WTC11 (cell line): ENCODE measurements at regions not wholly inside any gene's neighbourhood (a gene's known extent, or its start where the extent isn't known, plus 50 kb on each side); places are given as distances from the start of the nearest gene placed in this dataset.

ENCODE experiments used
- CBFB ChIP-seq: sonication (generic); formaldehyde crosslinking; IDR thresholded peaks from 2 replicates; pipeline ENCODE4 v1.8.1; 2022; ENCODE audit warnings: mild to moderate bottlenecking, low read depth, missing genetic modification reagents
- CTCF ChIP-seq: fragments of 200-600 bp; IDR thresholded peaks from 2 replicates; pipeline ENCODE4 v1.8.0; 2022; ENCODE audit warnings: antibody characterized with exemption
- E2F1 ChIP-seq: sonication (generic); formaldehyde crosslinking; IDR thresholded peaks from 2 replicates; pipeline ENCODE4 v1.8.0; 2022; ENCODE audit warnings: mild to moderate bottlenecking, missing genetic modification reagents
- ESRRA ChIP-seq: sonication (generic); formaldehyde crosslinking; IDR thresholded peaks from 2 replicates; pipeline ENCODE4 v1.8.1; 2022; ENCODE audit warnings: mild to moderate bottlenecking, missing genetic modification reagents, borderline replicate concordance
- IRF1 ChIP-seq: sonication (generic); formaldehyde crosslinking; IDR thresholded peaks from 2 replicates; pipeline ENCODE4 v1.8.0; 2023; ENCODE audit warnings: missing genetic modification reagents
- MAX ChIP-seq: sonication (generic); formaldehyde crosslinking; IDR thresholded peaks from 2 replicates; pipeline ENCODE4 v1.8.0; 2022; ENCODE audit warnings: mild to moderate bottlenecking, missing genetic modification reagents
- STAT6 ChIP-seq: sonication (generic); formaldehyde crosslinking; conservative IDR thresholded peaks from 2 replicates; pipeline ENCODE4 v1.8.1; 2023; ENCODE audit warnings: mild to moderate bottlenecking, low read depth, missing genetic modification reagents, moderate library complexity
- TEAD1 ChIP-seq: sonication (generic); formaldehyde crosslinking; IDR thresholded peaks from 2 replicates; pipeline ENCODE4 v1.8.0; 2022; ENCODE audit warnings: mild to moderate bottlenecking, missing genetic modification reagents
- TP53 ChIP-seq: sonication (generic); formaldehyde crosslinking; IDR thresholded peaks from 2 replicates; pipeline ENCODE4 v1.8.1; 2023; ENCODE audit warnings: mild to moderate bottlenecking, missing genetic modification reagents
- USF1 ChIP-seq: sonication (generic); formaldehyde crosslinking; IDR thresholded peaks from 2 replicates; pipeline ENCODE4 v1.8.0; 2022; ENCODE audit warnings: mild to moderate bottlenecking, missing genetic modification reagents
- USF2 ChIP-seq: sonication (generic); formaldehyde crosslinking; IDR thresholded peaks from 2 replicates; pipeline ENCODE4 v1.8.1; 2023; ENCODE audit warnings: mild to moderate bottlenecking, missing genetic modification reagents, moderate library complexity
- ZBTB21 ChIP-seq: sonication (generic); formaldehyde crosslinking; IDR thresholded peaks from 2 replicates; pipeline ENCODE4 v1.8.1; 2023; ENCODE audit warnings: mild to moderate bottlenecking, missing genetic modification reagents, borderline replicate concordance

- TF ChIP-seq CTCF (no peak), MAX (CRISPR knock-in tag) (no peak), TEAD1 (CRISPR knock-in tag) (no peak), E2F1 (no peak), USF1 (CRISPR knock-in tag) (no peak), USF2 (no peak), TP53 (no peak), ZBTB21 (CRISPR knock-in tag) (no peak), IRF1 (no peak), ESRRA (CRISPR knock-in tag) (no peak), STAT6 (no peak), CBFB (CRISPR knock-in tag) (no peak)
These were observed 69.2 kb downstream of the TFAP2C start for GRCh38 chr20:56698297-56698696.
